ENCODE measurements at regions not wholly inside any gene's neighbourhood (a gene's known extent, or its start where the extent isn't known, plus 50 kb on each side); places are given as distances from the start of the nearest gene placed in this dataset.

DNA sequence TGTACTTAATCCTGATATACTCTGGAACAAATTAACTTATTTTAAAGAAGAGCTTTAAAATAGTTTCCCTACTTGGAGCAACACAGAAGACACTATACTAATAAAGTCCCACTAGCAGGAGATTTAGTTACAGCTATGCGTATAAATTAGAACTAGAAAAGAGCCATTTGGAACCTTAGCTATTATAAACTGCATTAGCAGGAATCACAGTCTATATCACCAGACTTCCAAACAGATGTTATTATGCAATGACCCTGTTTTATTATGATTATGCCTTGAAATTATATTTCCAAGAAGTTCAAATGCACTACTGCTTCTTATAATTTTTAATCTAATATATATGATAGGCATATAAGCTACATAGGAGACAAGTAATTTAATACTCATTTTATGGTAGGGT, 95.5 kb upstream of the WDR44 start:
- TF ChIP-seq CTCF (IDR thresholded peaks at IDR 0.05; ENCODE audit: insufficient read depth, low read depth, low read length) (no peak), EZH2 (IDR thresholded peaks at IDR 0.05; ENCODE audit: insufficient read depth, low read length) (no peak)
